Activated CD4-positive, alpha-beta T cell treated with anti-CD3 and anti-CD28 coated beads, Interleukin-2, amount 10 ng/mL, durations not matched to agents 7 days and 5 days (primary cell): ENCODE measurements at regions not wholly inside any gene's neighbourhood (a gene's known extent, or its start where the extent isn't known, plus 50 kb on each side); places are given as distances from the start of the nearest gene placed in this dataset.
A peak's percentile ranks its signal among the peaks of the same experiment; 100 is the strongest.

Experiments used
- CTCF ChIA-PET: fragments of 350-600 bp; sonication (Branson Sonifier 250); formaldehyde crosslinking; loops from one replicate; lab custom pipeline; 2021; ENCODE audit warnings: antibody characterized with exemption; lab: Charles Lee
- POLR2A ChIA-PET: fragments of 350-600 bp; sonication (Branson Sonifier 250); formaldehyde crosslinking; loops from one replicate; lab custom pipeline; 2021; ENCODE audit warnings: antibody characterized with exemption; lab: Charles Lee
- DNase-seq: peaks from one replicate; pipeline ENCODE4 v3.0.0-alpha.2; 2020
- H3K27ac Mint-ChIP-seq: one replicate; pipeline ENCODE4 v1.8.0; 2021; ENCODE audit warnings: mild to moderate bottlenecking, moderate library complexity, mixed read lengths
- H3K27me3 Mint-ChIP-seq: one replicate; pipeline ENCODE4 v1.8.0; 2021; ENCODE audit warnings: mixed read lengths
- H3K36me3 Mint-ChIP-seq: one replicate; pipeline ENCODE4 v1.8.0; 2021; ENCODE audit warnings: low read depth, mixed read lengths
- H3K4me1 Mint-ChIP-seq: one replicate; pipeline ENCODE4 v1.8.0; 2021; ENCODE audit warnings: mixed read lengths
- H3K4me3 Mint-ChIP-seq: one replicate; pipeline ENCODE4 v1.8.0; 2021; ENCODE audit warnings: mild to moderate bottlenecking, moderate library complexity, mixed read lengths
- H3K9me3 Mint-ChIP-seq: one replicate; pipeline ENCODE4 v1.8.0; 2021; ENCODE audit warnings: mixed read lengths

DNA sequence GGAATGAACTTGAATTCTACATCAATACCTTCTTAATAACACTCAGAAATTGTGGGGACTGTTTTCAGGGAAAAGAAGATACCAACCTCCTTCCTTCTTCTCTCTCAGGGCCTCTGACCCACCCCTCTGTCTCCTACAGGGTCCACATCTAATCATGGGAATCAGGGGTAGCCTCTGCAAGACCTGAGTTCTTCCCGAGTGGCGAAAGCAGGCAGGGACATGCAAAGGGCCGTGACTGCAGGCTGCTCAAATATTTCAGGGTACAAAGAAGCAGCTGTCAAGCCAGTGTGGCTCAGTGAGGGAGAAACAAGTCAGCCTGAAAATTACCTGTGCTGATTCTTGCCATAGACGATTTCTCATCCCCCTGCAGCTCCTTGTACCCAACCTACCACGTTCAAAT is 123.1 kb upstream of the PARP11 start:
- Mint-ChIP-seq H3K4me1 (peaks cover 13% of the 10 kb centered on the region), H3K36me3 (no peaks in the 10 kb centered on the region), H3K9me3 (no peaks in the 10 kb centered on the region), H3K27me3 (peaks cover 3% of the 10 kb centered on the region), H3K4me3 (no peak overlapping the region), H3K27ac (no peak overlapping the region)
- POLR2A ChIA-PET, result no interaction called here
- DNase-seq, result no peak
- CTCF ChIA-PET, result interaction anchor here (1.0 to 4.4 kb wide), 4 partner anchors 16 to 281 kb away, joined by 3 to 31 read pairs (median 3); no protein-coding TSS in a partner anchor

DNA sequence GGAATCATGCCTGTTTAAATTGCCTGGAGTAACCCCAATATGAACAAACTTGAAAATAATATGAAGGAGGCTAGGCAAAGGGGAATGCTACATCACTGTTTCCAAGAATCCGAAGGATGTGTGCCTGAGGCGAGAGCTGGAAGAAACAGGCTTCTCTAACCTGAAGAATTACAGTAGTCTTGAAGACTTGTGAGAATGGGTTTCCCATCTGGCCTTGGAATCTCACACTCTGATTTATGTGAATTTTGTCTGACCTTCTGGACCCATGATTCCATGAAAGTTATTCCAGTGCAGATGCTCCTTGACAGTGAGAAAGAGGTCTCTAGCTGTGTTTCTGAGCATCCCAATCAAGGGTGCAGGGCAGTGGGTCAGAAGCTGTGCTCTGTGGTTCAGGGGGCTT is 122.1 kb upstream of the PARP11 start:
- Mint-ChIP-seq H3K9me3 (no peaks in the 10 kb centered on the region), H3K36me3 (no peaks in the 10 kb centered on the region), H3K27me3 (peaks cover 3% of the 10 kb centered on the region), H3K4me1 (peaks cover 13% of the 10 kb centered on the region), H3K27ac (no peak overlapping the region), H3K4me3 (no peak overlapping the region)
- POLR2A ChIA-PET, result no interaction called here
- CTCF ChIA-PET, result interaction anchor here (0.5 to 4.4 kb wide), 5 partner anchors 80 to 313 kb away, joined by 3 to 31 read pairs (median 3); no protein-coding TSS in a partner anchor
- DNase-seq, result no peak

DNA sequence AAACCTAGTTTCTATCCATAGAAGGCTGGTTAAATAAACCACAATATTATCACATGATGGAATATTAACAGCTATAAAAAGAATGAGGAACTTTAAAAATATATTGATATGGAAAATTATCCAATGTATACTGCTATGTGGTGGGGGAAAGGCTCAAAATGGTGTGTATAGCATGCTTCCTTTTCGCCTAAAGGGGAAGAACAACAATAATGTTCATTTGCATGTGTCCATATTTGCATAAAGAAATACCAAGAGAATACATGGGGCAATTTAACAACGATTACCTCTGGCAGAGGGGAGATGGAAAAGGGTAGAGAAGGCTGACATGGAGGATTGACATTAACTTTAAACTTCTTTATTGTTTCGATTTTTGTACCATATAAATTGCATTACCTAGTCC is 121.3 kb upstream of the PARP11 start:
- Mint-ChIP-seq H3K36me3 (no peaks in the 10 kb centered on the region), H3K27me3 (peaks cover 3% of the 10 kb centered on the region), H3K4me3 (no peak overlapping the region), H3K9me3 (no peaks in the 10 kb centered on the region), H3K4me1 (peaks cover 14% of the 10 kb centered on the region), H3K27ac (no peak overlapping the region)
- CTCF ChIA-PET, result interaction anchor here (0.6 to 4.4 kb wide), 7 partner anchors 9 to 314 kb away, joined by 3 to 31 read pairs (median 3); no protein-coding TSS in a partner anchor
- DNase-seq, result no peak
- POLR2A ChIA-PET, result no interaction called here

DNA sequence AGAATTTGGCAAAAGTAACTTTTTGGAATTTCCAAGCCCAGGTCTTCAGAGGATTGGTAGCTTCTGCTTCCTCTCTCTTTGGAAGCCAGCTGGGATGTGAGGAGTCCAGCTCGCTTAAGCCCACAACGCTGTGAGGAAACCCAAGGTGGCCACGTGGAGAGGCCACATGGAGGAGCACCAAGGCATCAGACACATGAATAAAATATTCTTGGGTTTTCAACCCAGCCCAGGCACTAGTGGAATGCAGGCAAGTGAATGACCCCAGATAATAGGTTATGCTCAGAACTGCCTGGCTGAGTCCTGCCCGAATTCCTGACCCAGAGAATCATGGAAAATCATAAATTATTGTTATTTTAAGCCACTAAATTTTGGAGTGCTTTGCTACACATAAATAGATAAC is 119.7 kb upstream of the PARP11 start:
- no peaks in the 10 kb centered on the region for H3K9me3 Mint-ChIP-seq
- no peaks in the 10 kb centered on the region for H3K36me3 Mint-ChIP-seq
- CTCF ChIA-PET, result interaction anchor here (0.6 to 4.4 kb wide), 4 partner anchors 18 to 284 kb away, joined by 3 to 31 read pairs (median 8); no protein-coding TSS in a partner anchor
- H3K27me3 Mint-ChIP-seq, result peaks cover 3% of the 10 kb centered on the region
- H3K4me3 Mint-ChIP-seq, result no peak overlapping the region
- DNase-seq, result no peak
- peaks cover 26% of the 10 kb centered on the region for H3K4me1 Mint-ChIP-seq
- POLR2A ChIA-PET, result no interaction called here
- no peak overlapping the region for H3K27ac Mint-ChIP-seq

DNA sequence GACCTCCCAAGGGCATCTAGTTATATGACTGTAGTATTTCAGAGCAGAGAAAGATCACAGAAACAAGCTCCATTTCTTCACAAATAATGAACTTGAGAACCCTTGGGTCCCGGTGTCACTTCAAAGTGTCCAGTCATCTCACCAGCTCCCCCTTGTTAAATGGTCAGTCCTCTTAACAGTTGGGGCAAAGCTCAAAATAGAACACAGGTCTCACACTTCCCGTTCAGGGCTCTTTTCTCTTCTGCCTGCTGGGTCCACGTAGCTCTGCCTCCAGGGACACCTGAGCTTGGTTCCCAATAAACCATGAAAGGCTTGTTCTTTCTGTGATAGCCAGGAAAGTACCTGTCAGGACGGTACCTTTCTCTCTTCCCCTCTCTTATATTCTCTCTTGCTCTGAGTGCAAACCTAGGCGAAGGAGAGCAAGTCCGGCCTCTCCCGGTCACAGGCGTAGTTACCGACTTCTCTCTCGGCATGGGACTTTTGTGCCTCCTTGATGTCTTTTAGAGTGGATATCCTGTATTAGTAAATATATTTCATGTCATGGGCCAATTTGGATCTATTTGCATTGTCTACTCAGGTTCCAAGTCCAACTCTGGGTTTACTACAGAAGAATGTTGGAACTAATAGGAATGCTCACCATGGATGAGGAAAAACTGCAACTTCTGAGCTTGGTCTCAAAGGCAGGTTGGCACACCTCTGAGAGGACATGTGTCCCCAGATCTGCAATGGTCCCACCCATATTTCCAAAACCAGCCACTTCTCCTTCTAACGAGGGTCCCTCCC is 118.8 kb upstream of the PARP11 start:
- no peak for DNase-seq
- Mint-ChIP-seq H3K27me3 (peaks cover 3% of the 10 kb centered on the region), H3K9me3 (peaks cover 2% of the 10 kb centered on the region), H3K27ac (peak overlapping the region; percentile 47), H3K4me3 (no peak overlapping the region), H3K36me3 (no peaks in the 10 kb centered on the region), H3K4me1 (peaks cover 29% of the 10 kb centered on the region)
- ChIA-PET POLR2A (interaction anchor here (0.6 kb wide), 1 partner anchor 655 kb away, joined by 3 read pairs; no protein-coding TSS in a partner anchor), CTCF (interaction anchor here (1.0 to 4.4 kb wide), 6 partner anchors 9 to 285 kb away, joined by 3 to 31 read pairs (median 8); no protein-coding TSS in a partner anchor)

DNA sequence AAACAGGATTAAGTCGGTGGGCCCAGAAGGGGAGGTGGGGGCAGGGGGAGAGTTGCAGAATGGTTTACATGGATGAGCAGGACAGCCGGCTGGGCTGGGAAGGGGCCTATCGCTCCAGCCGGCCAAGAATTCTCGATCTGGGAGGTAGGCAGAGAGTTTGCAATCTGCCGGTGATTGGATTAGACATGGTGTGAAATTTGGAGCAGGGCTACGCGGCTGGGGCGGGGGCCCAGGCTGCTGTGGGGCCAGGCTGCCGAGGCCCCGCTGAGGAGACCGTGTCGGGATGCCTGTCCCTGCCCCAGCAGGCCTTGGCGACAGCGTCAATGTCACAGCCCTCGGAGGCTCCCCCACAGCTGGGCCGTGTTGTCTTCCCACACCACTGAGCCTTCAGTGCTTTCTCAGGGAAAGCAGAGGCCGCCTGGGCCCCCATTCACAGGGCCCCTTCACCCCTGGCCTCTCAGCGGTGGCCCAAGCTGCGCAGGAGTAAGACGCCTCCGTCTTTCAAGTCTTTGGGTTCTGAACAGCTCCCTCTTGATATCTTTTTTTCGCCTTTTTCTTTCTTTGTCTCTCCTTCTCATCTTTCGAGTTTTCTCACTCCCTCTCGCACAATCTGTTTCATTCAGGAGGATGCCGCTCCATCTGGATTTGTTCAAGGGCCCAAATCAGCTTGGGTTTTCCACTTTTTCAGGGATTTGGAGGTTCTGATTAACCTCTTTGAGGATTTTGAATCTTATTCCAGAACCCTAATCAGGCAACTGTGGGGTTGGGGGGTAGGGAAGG is 117.5 kb upstream of the PARP11 start:
- H3K4me1 Mint-ChIP-seq, result peaks cover 25% of the 10 kb centered on the region
- ChIA-PET CTCF (interaction anchor here (0.6 to 2.8 kb wide), 9 partner anchors 8 to 286 kb away, joined by 3 to 11 read pairs (median 4); no protein-coding TSS in a partner anchor), POLR2A (no interaction called here)
- H3K27ac Mint-ChIP-seq, result no peak overlapping the region
- H3K27me3 Mint-ChIP-seq, result peaks cover 3% of the 10 kb centered on the region
- DNase-seq, result no peak
- no peak overlapping the region for H3K4me3 Mint-ChIP-seq
- peaks cover 2% of the 10 kb centered on the region for H3K9me3 Mint-ChIP-seq
- no peaks in the 10 kb centered on the region for H3K36me3 Mint-ChIP-seq

DNA sequence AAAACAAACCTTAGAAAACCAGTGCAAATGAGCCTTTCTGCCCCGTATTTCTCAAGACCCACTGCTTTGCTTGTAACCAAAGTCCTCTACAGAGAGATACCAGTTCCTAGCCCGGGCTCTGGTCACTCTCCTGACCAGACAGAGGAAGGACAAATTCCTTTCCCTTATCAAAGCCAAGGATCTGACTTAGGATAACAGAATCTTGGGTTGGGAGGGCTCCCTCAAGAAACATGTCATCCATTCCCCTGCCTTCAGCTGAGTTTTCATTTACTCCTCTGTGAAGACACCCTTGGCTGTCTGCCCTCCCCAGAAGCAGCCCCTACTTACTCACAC is 116.0 kb upstream of the PARP11 start:
- Mint-ChIP-seq H3K9me3 (peaks cover 2% of the 10 kb centered on the region), H3K27ac (peak overlapping the region; percentile 90), H3K4me1 (peaks cover 25% of the 10 kb centered on the region), H3K27me3 (peaks cover 3% of the 10 kb centered on the region), H3K4me3 (no peak overlapping the region), H3K36me3 (no peaks in the 10 kb centered on the region)
- ChIA-PET CTCF (interaction anchor here (0.6 to 2.8 kb wide), 10 partner anchors 10 to 287 kb away, joined by 3 to 11 read pairs (median 4); no protein-coding TSS in a partner anchor), POLR2A (no interaction called here)
- no peak for DNase-seq

DNA sequence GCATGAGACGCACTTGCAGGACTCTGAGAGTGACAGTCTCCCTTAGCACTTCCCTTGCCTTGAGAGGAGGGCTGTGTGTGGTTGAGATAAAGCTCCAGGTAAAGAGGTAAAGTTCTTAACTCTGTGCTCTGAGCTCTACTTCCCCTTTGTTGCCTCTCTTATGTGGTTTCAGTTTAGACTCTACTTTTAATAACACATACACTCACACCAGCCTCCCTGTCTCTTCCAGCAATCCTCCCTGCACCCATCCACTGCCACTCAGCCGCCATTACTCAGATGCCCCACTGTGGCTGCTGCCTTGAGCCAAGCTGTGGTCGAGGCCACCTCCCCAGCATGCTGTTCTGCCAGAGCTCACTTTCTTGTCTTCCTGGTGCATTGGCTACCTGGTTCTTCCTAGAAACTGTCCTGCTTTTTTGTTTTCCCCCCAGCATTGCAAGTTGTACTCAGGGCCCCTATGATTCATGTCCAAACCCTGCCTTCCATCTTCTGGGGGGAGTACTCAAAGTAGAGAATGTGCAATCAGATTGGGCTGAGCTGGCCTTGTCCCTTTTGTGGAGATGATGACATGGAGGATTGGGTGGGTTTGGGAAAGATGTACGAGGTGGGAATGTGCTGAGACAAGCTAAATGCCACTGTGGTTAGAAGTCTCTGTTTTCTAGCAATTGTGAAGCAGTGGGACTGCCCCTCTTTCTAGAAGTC is 115.5 kb upstream of the PARP11 start:
- peaks cover 4% of the 10 kb centered on the region for H3K9me3 Mint-ChIP-seq
- peak overlapping the region; percentile 16 for H3K4me3 Mint-ChIP-seq
- H3K27me3 Mint-ChIP-seq, result peaks cover 1% of the 10 kb centered on the region
- H3K27ac Mint-ChIP-seq, result peak overlapping the region; percentile 90
- ChIA-PET CTCF (interaction anchor here (0.6 to 2.7 kb wide), 12 partner anchors 9 to 289 kb away, joined by 3 to 10 read pairs (median 4); no protein-coding TSS in a partner anchor), POLR2A (no interaction called here)
- H3K4me1 Mint-ChIP-seq, result peaks cover 25% of the 10 kb centered on the region
- H3K36me3 Mint-ChIP-seq, result no peaks in the 10 kb centered on the region
- peak; percentile 49 for DNase-seq

DNA sequence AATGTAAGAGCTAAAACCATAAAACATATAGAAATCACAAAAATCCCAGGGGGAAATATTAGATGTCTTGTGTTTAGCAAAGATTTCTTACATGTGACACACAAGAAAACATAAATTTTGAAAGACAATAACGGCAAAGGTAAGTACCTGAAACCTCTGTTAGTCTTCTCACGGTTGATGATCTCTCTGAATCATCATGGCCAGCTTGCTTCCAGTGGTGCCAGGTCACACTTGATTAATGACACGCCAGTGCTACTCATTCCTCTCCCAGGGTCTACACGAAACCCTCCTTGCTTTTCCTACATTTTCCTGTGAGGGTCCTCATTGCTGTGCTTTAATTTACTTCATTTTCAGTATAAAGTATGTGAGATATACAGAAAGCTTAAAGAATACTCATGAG is 114.4 kb upstream of the PARP11 start:
- Mint-ChIP-seq H3K27ac (no peak overlapping the region), H3K4me3 (no peak overlapping the region), H3K4me1 (peaks cover 25% of the 10 kb centered on the region), H3K27me3 (no peaks in the 10 kb centered on the region), H3K9me3 (peaks cover 4% of the 10 kb centered on the region), H3K36me3 (no peaks in the 10 kb centered on the region)
- ChIA-PET CTCF (interaction anchor here (1.1 to 2.7 kb wide), 5 partner anchors 8 to 307 kb away, joined by 3 to 10 read pairs (median 4); no protein-coding TSS in a partner anchor), POLR2A (no interaction called here)
- DNase-seq, result no peak

DNA sequence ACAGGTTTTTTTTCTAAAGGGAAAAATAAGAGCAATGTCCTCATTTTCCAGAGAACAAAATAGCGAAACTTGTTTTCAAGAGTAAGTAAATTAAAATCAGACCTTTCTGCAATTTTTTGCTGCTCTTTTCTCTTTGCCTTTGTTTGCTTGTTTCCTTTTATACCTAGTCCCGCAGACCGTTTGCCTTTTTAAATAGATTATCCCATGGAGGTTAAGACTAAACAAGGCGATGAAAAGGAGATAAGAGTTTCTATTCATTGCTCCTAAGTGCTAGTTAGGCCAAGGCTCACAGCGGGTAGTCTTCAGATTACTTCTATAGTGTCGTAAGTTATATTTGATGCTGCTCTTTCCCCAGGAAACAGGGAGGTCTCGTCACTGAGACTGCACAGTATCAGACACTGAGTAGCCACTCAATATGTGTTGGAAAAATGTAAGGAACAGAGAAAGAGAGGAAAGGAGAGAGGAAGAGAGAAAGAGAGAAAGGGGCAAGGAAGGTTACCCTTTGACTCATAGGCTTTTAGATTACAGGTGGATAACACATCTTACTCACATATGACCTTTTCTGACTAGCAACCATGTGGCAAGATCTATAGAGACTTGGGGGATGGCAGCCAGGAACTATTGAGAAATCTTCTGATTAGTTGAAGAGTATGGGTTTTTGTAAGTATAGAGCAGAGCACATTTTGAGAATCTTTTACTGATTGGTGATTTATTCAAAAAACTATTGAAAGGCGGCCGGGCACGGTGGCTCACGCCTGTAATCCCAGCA is 107.5 kb upstream of the PARP11 start:
- Mint-ChIP-seq H3K27me3 (no peaks in the 10 kb centered on the region), H3K9me3 (peaks cover 13% of the 10 kb centered on the region), H3K27ac (no peak overlapping the region), H3K36me3 (peaks cover 7% of the 10 kb centered on the region), H3K4me3 (no peak overlapping the region), H3K4me1 (peaks cover 23% of the 10 kb centered on the region)
- ChIA-PET CTCF (interaction anchor here (2.1 kb wide), 1 partner anchor 17 kb away, joined by 6 read pairs; no protein-coding TSS in a partner anchor), POLR2A (no interaction called here)
- no peak for DNase-seq

DNA sequence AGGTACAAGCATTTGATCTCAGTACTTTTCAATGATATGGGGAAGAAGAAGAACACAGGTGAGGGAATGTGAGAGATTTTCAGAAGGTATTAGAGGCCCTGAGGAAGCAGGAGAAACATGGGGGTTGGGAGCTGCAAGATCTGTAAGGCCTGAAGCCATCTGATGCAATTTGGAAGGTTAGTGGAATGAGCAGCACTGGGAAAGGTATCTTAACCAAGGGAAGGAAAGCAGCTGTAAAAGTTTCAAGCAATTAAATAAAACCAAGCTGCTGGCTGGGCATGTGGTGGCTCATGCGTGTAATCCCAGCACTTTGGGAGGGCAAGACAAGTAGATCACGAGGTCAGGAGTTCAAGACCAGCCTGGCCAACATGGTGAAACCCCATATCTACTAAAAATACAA is 104.4 kb upstream of the PARP11 start:
- ChIA-PET CTCF (interaction anchor here (1.1 kb wide), 2 partner anchors 10 to 299 kb away, joined by 3 to 5 read pairs; no protein-coding TSS in a partner anchor), POLR2A (interaction anchor here (0.5 kb wide), 1 partner anchor 296 kb away, joined by 3 read pairs; no protein-coding TSS in a partner anchor)
- no peak for DNase-seq
- Mint-ChIP-seq H3K27me3 (no peaks in the 10 kb centered on the region), H3K4me3 (no peak overlapping the region), H3K4me1 (peaks cover 53% of the 10 kb centered on the region), H3K36me3 (peaks cover 14% of the 10 kb centered on the region), H3K27ac (peak overlapping the region; percentile 17), H3K9me3 (peaks cover 12% of the 10 kb centered on the region)
